Loucy (cell line): ENCODE measurements at regions not wholly inside any gene's neighbourhood (a gene's known extent, or its start where the extent isn't known, plus 50 kb on each side); places are given as distances from the start of the nearest gene placed in this dataset.

ENCODE experiments used
- EZH2phosphoT487 ChIP-seq: fragments of 200-600 bp; IDR thresholded peaks from 2 replicates; pipeline ENCODE4 v1.6.1; 2018; ENCODE audit warnings: antibody characterized with exemption, mild to moderate bottlenecking, moderate library complexity, borderline replicate concordance
- TF ChIP-seq, protein P1 (sequence below): fragments of 200-600 bp; sonication (generic); conservative IDR thresholded peaks from 2 replicates; pipeline ENCODE4 v1.5.1; 2014; ENCODE audit warnings: mild to moderate bottlenecking, antibody characterized with exemption, low read length

DNA sequence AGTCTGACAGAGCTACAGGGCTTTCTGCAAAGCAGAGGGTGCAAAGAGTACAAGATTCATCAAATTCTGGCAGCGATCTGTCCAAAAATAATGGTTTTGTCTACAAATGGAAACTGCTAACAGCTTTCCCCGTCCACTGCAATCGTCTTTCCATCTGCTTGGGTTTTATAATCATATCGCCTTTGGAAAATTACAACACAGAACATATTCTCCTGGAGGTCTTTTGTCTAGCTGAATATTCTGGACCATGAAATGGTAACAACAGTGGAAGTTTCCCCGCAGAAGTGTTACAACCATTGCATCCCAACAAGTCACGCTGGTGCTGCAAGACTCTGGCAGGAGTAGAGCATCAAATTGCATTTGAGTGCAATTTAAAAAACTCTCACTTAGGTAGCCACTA lies 101.2 kb upstream of the BOD1L1 start:
- TF ChIP-seq, protein P1, sequence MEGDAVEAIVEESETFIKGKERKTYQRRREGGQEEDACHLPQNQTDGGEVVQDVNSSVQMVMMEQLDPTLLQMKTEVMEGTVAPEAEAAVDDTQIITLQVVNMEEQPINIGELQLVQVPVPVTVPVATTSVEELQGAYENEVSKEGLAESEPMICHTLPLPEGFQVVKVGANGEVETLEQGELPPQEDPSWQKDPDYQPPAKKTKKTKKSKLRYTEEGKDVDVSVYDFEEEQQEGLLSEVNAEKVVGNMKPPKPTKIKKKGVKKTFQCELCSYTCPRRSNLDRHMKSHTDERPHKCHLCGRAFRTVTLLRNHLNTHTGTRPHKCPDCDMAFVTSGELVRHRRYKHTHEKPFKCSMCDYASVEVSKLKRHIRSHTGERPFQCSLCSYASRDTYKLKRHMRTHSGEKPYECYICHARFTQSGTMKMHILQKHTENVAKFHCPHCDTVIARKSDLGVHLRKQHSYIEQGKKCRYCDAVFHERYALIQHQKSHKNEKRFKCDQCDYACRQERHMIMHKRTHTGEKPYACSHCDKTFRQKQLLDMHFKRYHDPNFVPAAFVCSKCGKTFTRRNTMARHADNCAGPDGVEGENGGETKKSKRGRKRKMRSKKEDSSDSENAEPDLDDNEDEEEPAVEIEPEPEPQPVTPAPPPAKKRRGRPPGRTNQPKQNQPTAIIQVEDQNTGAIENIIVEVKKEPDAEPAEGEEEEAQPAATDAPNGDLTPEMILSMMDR = no peak
- TF ChIP-seq EZH2phosphoT487 = no peak
